ENCODE measurements at regions not wholly inside any gene's neighbourhood (a gene's known extent, or its start where the extent isn't known, plus 50 kb on each side); places are given as distances from the start of the nearest gene placed in this dataset.

GRCh38 chr20:60123096-60123495 lies 164.9 kb downstream of the CDH26 start:
- H3K27me3 ChIP-seq (ENCODE audit: insufficient read depth, poor library complexity, severe bottlenecking): no peaks in the 10 kb centered on the region
- no peak overlapping the region for H3K27ac ChIP-seq (replicated peaks)
- no peak for TF ChIP-seq GABPA (IDR thresholded peaks at IDR 0.05; ENCODE audit: low read depth)
- no peak for TF ChIP-seq POLR2AphosphoS5 (IDR thresholded peaks at IDR 0.05; ENCODE audit: low read depth)
- TF ChIP-seq CTCF (IDR thresholded peaks at IDR 0.05; ENCODE audit: insufficient read depth, low read length): no peak
- no peak for TF ChIP-seq REST (IDR thresholded peaks at IDR 0.05; ENCODE audit: insufficient replicate concordance, low read depth)
- no peak for TF ChIP-seq SPI1 (IDR thresholded peaks at IDR 0.05; ENCODE audit: borderline replicate concordance, low read depth)
- H3K4me3 ChIP-seq (replicated peaks; ENCODE audit: insufficient read depth, low read length): no peak overlapping the region
- no peak for DNase-seq (ENCODE audit: low read depth in 1 of 2, low spot score in 1 of 2)

GRCh38 chr20:60123652-60124051 lies 165.4 kb downstream of the CDH26 start:
- Histone ChIP-seq H3K4me3 (replicated peaks; ENCODE audit: insufficient read depth, low read length) (no peak overlapping the region), H3K27ac (replicated peaks) (no peak overlapping the region), H3K27me3 (ENCODE audit: insufficient read depth, poor library complexity, severe bottlenecking) (no peaks in the 10 kb centered on the region)
- DNase-seq (ENCODE audit: low read depth in 1 of 2, low spot score in 1 of 2): no peak
- no peak for TF ChIP-seq POLR2AphosphoS5 (IDR thresholded peaks at IDR 0.05; ENCODE audit: low read depth)
- no peak for TF ChIP-seq SPI1 (IDR thresholded peaks at IDR 0.05; ENCODE audit: borderline replicate concordance, low read depth)
- TF ChIP-seq CTCF (IDR thresholded peaks at IDR 0.05; ENCODE audit: insufficient read depth, low read length): no peak
- no peak for TF ChIP-seq REST (IDR thresholded peaks at IDR 0.05; ENCODE audit: insufficient replicate concordance, low read depth)
- TF ChIP-seq GABPA (IDR thresholded peaks at IDR 0.05; ENCODE audit: low read depth): no peak

GRCh38 chr20:60124776-60125381 lies 166.7 kb downstream of the CDH26 start:
- Histone ChIP-seq H3K4me3 (replicated peaks; ENCODE audit: insufficient read depth, low read length) (no peak overlapping the region), H3K27me3 (ENCODE audit: insufficient read depth, poor library complexity, severe bottlenecking) (no peaks in the 10 kb centered on the region), H3K27ac (replicated peaks) (no peak overlapping the region)
- DNase-seq (ENCODE audit: low read depth in 1 of 2, low spot score in 1 of 2): no peak
- TF ChIP-seq POLR2AphosphoS5 (IDR thresholded peaks at IDR 0.05; ENCODE audit: low read depth) (no peak), SPI1 (IDR thresholded peaks at IDR 0.05; ENCODE audit: borderline replicate concordance, low read depth) (no peak), CTCF (IDR thresholded peaks at IDR 0.05; ENCODE audit: insufficient read depth, low read length) (no peak), GABPA (IDR thresholded peaks at IDR 0.05; ENCODE audit: low read depth) (no peak), REST (IDR thresholded peaks at IDR 0.05; ENCODE audit: insufficient replicate concordance, low read depth) (no peak)

Data from HL-60 (cell line).